Activated CD4-positive, alpha-beta T cell treated with anti-CD3 and anti-CD28 coated beads for 36 hours (primary cell): ENCODE measurements at regions not wholly inside any gene's neighbourhood (a gene's known extent, or its start where the extent isn't known, plus 50 kb on each side); places are given as distances from the start of the nearest gene placed in this dataset.

ENCODE experiments used
- ATAC-seq: fragments of 200-7000 bp; cut with Tn5 transposase; one replicate; pipeline ENCODE4 v1.10.0; 2021; ENCODE audit warnings: mild to moderate bottlenecking, moderate library complexity
- CTCF ChIA-PET: fragments of 350-600 bp; sonication (Branson Sonifier 250); formaldehyde crosslinking; loops from one replicate; lab custom pipeline; 2021; ENCODE audit warnings: antibody characterized with exemption; lab: Charles Lee
- POLR2A ChIA-PET: fragments of 350-600 bp; sonication (Branson Sonifier 250); formaldehyde crosslinking; loops from one replicate; lab custom pipeline; 2021; ENCODE audit warnings: antibody characterized with exemption, inconsistent platforms; lab: Charles Lee
- DNase-seq: peaks from one replicate; pipeline ENCODE4 v3.0.0-alpha.2; 2020
- H3K27ac Mint-ChIP-seq: one replicate; pipeline ENCODE4 v1.8.0; 2021; ENCODE audit warnings: mixed read lengths
- H3K27me3 Mint-ChIP-seq: one replicate; pipeline ENCODE4 v1.8.0; 2021; ENCODE audit warnings: mixed read lengths
- H3K36me3 Mint-ChIP-seq: one replicate; pipeline ENCODE4 v1.8.0; 2021; ENCODE audit warnings: low read depth, mixed read lengths
- H3K4me1 Mint-ChIP-seq: one replicate; pipeline ENCODE4 v1.8.0; 2021; ENCODE audit warnings: mixed read lengths
- H3K4me3 Mint-ChIP-seq: one replicate; pipeline ENCODE4 v1.8.0; 2021; ENCODE audit warnings: mild to moderate bottlenecking, moderate library complexity, mixed read lengths
- H3K9me3 Mint-ChIP-seq: one replicate; pipeline ENCODE4 v1.8.0; 2021; ENCODE audit warnings: low read depth, mixed read lengths
- intact Hi-C, 2 experiments: fragments of 100-400 bp; cut with DNase I in 1 of 2; cut with micrococcal nuclease in 1 of 2; formaldehyde crosslinking; loops; one replicate each; pipeline versions ENCODE4 v1.14.2 to v1.15.1; 2022 to 2024; cut with DNase I, micrococcal nuclease

DNA sequence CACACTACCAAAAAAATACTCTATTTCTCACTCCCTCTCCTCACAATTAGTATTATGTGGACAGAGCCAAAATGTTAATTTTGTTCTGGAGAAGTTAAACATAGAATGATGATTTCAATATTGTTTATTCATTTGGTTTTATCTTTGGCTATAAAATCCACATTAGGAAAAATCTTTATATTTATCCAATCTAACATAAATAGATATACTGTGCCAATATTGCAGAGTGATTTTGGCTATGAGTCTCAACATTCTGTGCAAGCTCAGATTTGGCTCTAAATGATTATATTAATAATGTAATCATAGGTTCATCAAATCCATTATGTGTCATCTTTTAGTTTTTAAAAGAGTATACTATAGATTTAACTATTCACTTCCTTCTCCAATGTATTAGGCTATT lies 667.5 kb upstream of the CHORDC1 start:
- H3K4me3 Mint-ChIP-seq: no peak overlapping the region
- intact Hi-C loops: no loop called here
- DNase-seq (no peak), ATAC-seq (no peak)
- POLR2A ChIA-PET: no interaction called here
- no peaks in the 10 kb centered on the region for H3K36me3 Mint-ChIP-seq
- no peaks in the 10 kb centered on the region for H3K4me1 Mint-ChIP-seq
- no peaks in the 10 kb centered on the region for H3K27me3 Mint-ChIP-seq
- H3K27ac Mint-ChIP-seq: no peak overlapping the region
- CTCF ChIA-PET: no interaction called here
- peaks cover 5% of the 10 kb centered on the region for H3K9me3 Mint-ChIP-seq

DNA sequence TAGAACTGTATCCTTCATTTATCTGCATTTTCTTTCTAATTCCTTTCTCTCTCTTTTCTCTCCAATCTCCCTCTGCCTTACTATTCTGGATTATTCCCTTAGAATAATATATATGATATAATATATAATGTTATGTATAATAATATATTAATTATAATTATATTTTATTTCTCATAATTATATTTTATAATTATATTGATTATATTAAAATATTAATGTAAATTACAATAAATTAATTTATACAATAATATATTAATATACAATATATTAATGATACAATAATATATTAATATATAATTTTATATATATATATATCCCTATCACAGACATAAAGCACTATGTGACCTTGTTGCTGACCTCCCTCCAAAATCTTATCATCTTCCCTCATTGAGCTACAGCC lies 661.3 kb upstream of the CHORDC1 start:
- intact Hi-C loops: no loop called here

DNA sequence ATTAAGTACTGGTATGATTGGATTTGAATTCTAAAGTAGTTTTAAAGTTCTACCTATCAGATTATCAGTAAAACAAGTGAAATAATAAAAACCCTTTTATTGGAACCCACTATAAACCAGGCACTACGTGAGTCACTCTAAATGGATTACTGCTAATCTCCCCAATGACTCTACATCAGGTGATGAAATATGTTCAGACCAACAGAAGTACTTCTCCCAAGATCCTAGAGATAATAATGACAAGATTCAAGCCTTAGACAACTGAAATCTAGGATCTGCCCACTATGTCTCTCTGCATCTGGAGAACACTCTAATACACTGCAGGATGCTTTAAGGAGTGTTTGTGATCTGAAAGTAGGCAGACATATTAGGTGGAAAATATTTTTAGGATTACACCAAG lies 652.1 kb upstream of the CHORDC1 start:
- intact Hi-C loops: no loop called here
- Mint-ChIP-seq H3K9me3 (peaks cover 14% of the 10 kb centered on the region), H3K27ac (no peak overlapping the region), H3K4me3 (no peak overlapping the region), H3K27me3 (no peaks in the 10 kb centered on the region), H3K4me1 (no peaks in the 10 kb centered on the region), H3K36me3 (no peaks in the 10 kb centered on the region)
- CTCF ChIA-PET: no interaction called here
- DNase-seq: no peak
- ATAC-seq: no peak
- POLR2A ChIA-PET: no interaction called here

More for the DNA sequence above, 661.3 kb upstream of the CHORDC1 start:
- Mint-ChIP-seq H3K36me3 (no peaks in the 10 kb centered on the region), H3K27ac (no peak overlapping the region), H3K4me1 (no peaks in the 10 kb centered on the region), H3K9me3 (peaks cover 6% of the 10 kb centered on the region), H3K27me3 (no peaks in the 10 kb centered on the region), H3K4me3 (no peak overlapping the region)
- POLR2A ChIA-PET: no interaction called here
- ATAC-seq (no peak), DNase-seq (no peak)
- CTCF ChIA-PET: no interaction called here

DNA sequence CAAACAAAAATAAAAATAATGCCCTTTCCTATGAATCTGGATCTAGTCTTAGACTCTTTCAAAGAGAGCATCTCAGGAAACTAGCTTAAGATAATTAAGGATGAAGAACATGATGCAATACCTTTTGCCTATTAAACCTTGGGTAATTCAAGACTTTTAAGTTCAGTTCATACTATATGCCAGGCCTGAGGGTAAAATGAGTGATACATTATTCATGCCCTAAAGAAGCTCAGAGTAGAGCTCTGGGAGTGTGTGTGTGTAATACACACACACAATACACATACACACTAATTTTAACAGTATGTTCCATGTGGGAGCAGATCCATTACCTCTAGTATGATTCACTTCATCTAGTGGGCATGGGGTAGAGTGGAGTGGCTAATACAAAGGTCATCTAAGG lies 651.4 kb upstream of the CHORDC1 start:
- H3K9me3 Mint-ChIP-seq: peaks cover 14% of the 10 kb centered on the region
- no peaks in the 10 kb centered on the region for H3K27me3 Mint-ChIP-seq
- intact Hi-C loops: no loop called here
- ChIA-PET CTCF (no interaction called here), POLR2A (no interaction called here)
- H3K27ac Mint-ChIP-seq: no peak overlapping the region
- no peak overlapping the region for H3K4me3 Mint-ChIP-seq
- no peaks in the 10 kb centered on the region for H3K4me1 Mint-ChIP-seq
- DNase-seq: no peak
- no peak for ATAC-seq
- H3K36me3 Mint-ChIP-seq: no peaks in the 10 kb centered on the region

DNA sequence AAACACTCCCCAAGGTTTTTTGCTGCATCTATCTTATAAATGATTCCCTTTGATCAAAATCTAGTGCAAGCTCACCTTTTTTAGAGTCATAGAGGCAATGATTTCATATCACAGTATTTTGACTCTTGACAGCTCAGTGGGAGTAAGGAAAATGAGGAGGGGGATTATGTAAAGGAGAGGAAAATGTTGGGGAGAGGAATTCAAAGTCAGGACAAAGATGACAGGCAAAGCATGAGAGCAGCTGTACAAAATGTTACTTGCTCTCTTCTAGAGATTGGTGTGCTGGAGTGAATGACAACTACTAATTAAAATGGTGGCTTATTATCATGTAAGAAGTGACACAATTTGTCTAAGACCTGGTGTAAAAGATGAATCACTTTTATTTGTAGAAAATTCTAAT lies 644.6 kb upstream of the CHORDC1 start:
- H3K4me3 Mint-ChIP-seq: no peak overlapping the region
- no peaks in the 10 kb centered on the region for H3K36me3 Mint-ChIP-seq
- no peaks in the 10 kb centered on the region for H3K27me3 Mint-ChIP-seq
- no peak overlapping the region for H3K27ac Mint-ChIP-seq
- H3K9me3 Mint-ChIP-seq: peaks cover 11% of the 10 kb centered on the region
- ChIA-PET CTCF (no interaction called here), POLR2A (no interaction called here)
- intact Hi-C loops: no loop called here
- ATAC-seq: no peak
- DNase-seq: no peak
- no peaks in the 10 kb centered on the region for H3K4me1 Mint-ChIP-seq

DNA sequence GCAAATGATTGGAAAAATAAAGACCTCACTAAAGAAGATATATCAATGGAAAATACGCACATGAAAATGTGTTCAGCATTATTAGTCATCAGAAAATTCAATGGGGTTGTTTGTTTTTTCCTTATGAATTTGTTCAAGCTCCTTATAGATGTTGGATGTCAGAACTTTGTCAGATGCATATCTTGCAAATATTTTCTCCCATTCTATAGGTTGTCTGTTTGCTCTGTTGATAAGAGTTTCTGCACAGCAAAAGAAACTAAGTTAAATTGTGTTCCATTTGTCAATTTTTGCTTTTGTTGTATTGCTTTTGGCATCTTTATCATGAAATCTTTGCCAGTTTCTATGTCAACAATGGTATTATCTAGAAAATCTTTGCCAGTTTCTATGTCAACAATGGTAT lies 633.9 kb upstream of the CHORDC1 start:
- no peaks in the 10 kb centered on the region for H3K4me1 Mint-ChIP-seq
- H3K27me3 Mint-ChIP-seq: no peaks in the 10 kb centered on the region
- CTCF ChIA-PET: no interaction called here
- POLR2A ChIA-PET: no interaction called here
- no peak overlapping the region for H3K27ac Mint-ChIP-seq
- DNase-seq: no peak
- no peak overlapping the region for H3K4me3 Mint-ChIP-seq
- no peaks in the 10 kb centered on the region for H3K36me3 Mint-ChIP-seq
- no peak for ATAC-seq
- intact Hi-C loops: no loop called here
- peaks cover 7% of the 10 kb centered on the region for H3K9me3 Mint-ChIP-seq

DNA sequence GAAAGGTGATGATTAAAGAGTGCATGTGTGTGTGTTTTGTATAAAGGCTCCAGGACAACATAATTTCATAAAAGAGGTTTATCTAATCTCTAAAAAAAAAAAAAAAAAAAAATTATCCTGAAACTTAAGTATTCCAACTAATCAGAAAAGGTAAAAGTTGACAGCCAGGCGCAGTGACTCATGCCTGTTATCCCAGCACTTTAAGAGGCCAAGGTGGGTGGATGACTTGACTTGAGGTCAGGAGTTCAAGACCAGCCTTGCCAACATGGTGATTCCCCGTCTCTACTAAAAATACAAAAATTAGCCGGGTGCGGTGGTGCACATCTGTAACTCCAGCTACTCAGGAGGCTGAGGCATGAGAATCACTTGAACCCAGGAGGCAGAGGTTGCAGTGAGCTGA lies 632.7 kb upstream of the CHORDC1 start:
- Mint-ChIP-seq H3K9me3 (peaks cover 7% of the 10 kb centered on the region), H3K4me1 (no peaks in the 10 kb centered on the region), H3K27ac (no peak overlapping the region), H3K27me3 (no peaks in the 10 kb centered on the region), H3K4me3 (no peak overlapping the region), H3K36me3 (no peaks in the 10 kb centered on the region)
- ATAC-seq (no peak), DNase-seq (no peak)
- intact Hi-C loops: no loop called here
- CTCF ChIA-PET: no interaction called here
- POLR2A ChIA-PET: no interaction called here

DNA sequence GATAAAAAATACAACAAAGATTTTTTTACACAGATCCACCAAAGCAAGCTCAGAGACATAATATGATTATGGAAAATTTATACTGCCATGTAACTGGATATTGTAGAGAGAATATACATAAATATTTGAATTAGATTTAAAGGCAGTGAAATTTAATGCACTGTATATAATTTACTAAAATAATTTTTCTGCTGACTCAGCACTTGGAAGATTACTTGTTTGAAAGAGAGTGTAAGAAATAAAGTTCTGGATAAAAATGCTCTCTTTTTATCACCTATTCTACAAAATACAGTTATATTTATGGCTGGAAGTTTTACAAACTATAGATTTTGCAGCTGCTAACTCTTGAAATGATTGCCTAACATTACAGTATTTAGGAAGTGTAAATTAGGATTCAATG lies 628.3 kb upstream of the CHORDC1 start:
- Mint-ChIP-seq H3K4me1 (no peaks in the 10 kb centered on the region), H3K27ac (no peak overlapping the region), H3K27me3 (no peaks in the 10 kb centered on the region), H3K9me3 (peaks cover 5% of the 10 kb centered on the region), H3K4me3 (no peak overlapping the region), H3K36me3 (no peaks in the 10 kb centered on the region)
- intact Hi-C loops: no loop called here
- ATAC-seq (no peak), DNase-seq (no peak)
- ChIA-PET CTCF (no interaction called here), POLR2A (no interaction called here)

DNA sequence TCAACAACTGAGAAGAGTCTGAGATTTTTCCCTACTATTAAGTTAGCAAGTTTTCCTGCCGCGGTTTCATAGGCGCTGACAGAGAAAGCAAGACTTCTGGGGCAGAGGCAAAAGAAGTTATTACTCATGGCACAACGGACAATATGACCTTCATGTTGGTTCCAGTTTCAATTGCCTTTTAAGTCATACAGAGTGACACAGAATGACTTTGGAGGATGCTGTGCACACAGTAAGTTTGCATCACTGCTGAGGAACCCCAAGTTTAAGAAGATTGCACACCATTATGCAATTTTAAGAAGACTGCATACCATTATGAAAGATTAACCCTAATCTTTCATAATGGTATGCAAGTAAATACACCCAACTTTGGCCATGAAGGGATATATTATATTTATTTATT lies 626.5 kb upstream of the CHORDC1 start:
- intact Hi-C loops: no loop called here
- ChIA-PET CTCF (no interaction called here), POLR2A (no interaction called here)
- H3K4me3 Mint-ChIP-seq: no peak overlapping the region
- H3K27ac Mint-ChIP-seq: no peak overlapping the region
- peaks cover 3% of the 10 kb centered on the region for H3K9me3 Mint-ChIP-seq
- no peaks in the 10 kb centered on the region for H3K27me3 Mint-ChIP-seq
- DNase-seq (no peak), ATAC-seq (no peak)
- H3K4me1 Mint-ChIP-seq: no peaks in the 10 kb centered on the region
- no peaks in the 10 kb centered on the region for H3K36me3 Mint-ChIP-seq

DNA sequence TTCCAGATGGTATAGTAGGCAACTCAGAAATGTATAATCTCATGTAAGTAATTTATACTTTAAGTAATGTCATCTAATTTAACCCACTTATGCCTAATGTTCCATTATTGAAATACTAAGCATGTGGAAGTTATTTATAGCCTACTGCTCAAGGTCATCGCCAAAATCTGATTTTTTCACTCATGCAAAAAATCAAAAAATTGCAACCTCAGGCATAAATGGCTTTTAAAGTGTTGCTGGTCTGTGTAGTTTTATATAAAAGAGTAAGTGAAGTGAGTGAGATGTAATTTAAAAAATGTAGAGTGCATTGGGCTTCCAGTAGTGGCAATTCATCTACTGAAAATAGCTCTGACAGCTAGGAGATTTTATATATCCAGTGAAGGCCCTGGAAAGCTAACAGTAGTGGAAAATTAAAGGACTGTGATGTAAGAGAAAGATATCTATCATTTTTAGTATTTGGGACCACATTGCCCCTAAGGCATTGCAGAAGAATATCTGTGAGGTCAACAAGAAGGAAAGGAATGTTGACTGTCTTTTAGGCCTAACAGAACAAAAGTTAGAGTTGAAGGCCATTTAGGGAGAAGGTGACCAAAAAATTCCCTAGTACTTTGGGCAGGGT lies 624.5 kb upstream of the CHORDC1 start:
- CTCF ChIA-PET: no interaction called here
- no peaks in the 10 kb centered on the region for H3K27me3 Mint-ChIP-seq
- no peak overlapping the region for H3K4me3 Mint-ChIP-seq
- no peak overlapping the region for H3K27ac Mint-ChIP-seq
- POLR2A ChIA-PET: no interaction called here
- no peaks in the 10 kb centered on the region for H3K36me3 Mint-ChIP-seq
- ATAC-seq (no peak), DNase-seq (no peak)
- intact Hi-C loops: no loop called here
- no peaks in the 10 kb centered on the region for H3K4me1 Mint-ChIP-seq
- no peaks in the 10 kb centered on the region for H3K9me3 Mint-ChIP-seq

DNA sequence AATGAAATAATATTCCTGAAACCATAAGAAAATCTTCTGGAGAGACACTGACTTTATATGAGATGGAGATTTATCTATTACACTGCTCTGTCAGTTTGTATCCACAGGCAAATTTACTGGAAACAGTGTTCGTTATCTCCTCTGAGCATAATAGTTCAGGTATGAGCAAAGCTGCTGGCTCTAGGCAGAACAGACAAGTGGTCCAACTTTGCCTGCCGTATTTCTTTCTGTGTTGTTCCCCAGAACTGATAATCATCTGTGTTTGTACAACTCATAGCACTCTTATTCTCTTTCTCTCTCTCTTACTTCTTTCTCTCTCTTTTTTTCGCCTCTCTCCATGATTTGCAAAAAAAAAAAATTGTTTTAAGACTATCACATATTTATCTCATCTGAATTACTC lies 623.8 kb upstream of the CHORDC1 start:
- H3K36me3 Mint-ChIP-seq: no peaks in the 10 kb centered on the region
- H3K4me3 Mint-ChIP-seq: no peak overlapping the region
- intact Hi-C loops: no loop called here

DNA sequence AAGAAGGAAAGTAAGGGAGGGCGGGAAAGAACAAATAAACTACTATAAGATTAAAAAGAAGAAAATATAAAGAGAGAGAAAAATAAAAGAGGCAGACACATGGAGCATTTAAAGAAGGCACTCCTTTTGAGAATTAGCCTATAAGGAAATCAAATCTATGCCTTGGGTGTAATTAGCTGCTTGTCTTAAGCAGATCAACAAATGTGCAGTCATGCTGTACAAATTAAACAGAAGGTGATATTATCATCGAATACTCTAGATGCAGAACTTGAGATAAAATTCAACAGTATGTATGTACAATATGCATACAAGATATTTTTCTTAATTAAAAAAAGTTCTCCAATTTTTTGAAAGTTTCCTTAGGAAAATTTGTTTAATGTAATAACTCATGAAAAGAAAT lies 623.0 kb upstream of the CHORDC1 start:
- no peak for ATAC-seq
- Mint-ChIP-seq H3K27ac (no peak overlapping the region), H3K36me3 (no peaks in the 10 kb centered on the region), H3K27me3 (no peaks in the 10 kb centered on the region), H3K4me1 (no peaks in the 10 kb centered on the region), H3K4me3 (no peak overlapping the region), H3K9me3 (peaks cover 2% of the 10 kb centered on the region)
- CTCF ChIA-PET: no interaction called here
- no peak for DNase-seq
- POLR2A ChIA-PET: no interaction called here
- intact Hi-C loops: no loop called here

More for the DNA sequence above, 623.8 kb upstream of the CHORDC1 start:
- no peaks in the 10 kb centered on the region for H3K27me3 Mint-ChIP-seq
- H3K27ac Mint-ChIP-seq: no peak overlapping the region
- POLR2A ChIA-PET: no interaction called here
- CTCF ChIA-PET: no interaction called here
- H3K9me3 Mint-ChIP-seq: no peaks in the 10 kb centered on the region
- no peak for ATAC-seq
- no peaks in the 10 kb centered on the region for H3K4me1 Mint-ChIP-seq
- no peak for DNase-seq

DNA sequence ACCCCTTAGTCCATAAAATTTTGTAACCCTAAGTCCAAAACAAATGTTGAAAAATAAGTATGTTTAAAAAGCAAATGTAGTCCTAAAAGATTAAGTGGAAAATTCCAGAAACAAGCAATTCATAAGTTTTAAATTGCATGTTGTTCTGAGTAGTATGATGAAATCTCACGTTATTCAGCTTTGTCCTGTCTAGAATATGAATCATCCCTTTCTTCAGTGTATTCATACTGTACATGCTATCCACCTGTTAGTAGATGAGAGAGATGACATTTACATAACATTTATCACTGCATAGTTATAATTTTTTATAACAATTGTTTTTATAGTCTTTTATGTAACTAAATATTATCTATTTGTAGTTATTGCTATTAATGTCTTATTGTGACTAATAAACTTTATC lies 622.3 kb upstream of the CHORDC1 start:
- ATAC-seq (no peak), DNase-seq (no peak)
- no peaks in the 10 kb centered on the region for H3K36me3 Mint-ChIP-seq

More for the DNA sequence above, 622.3 kb upstream of the CHORDC1 start:
- Mint-ChIP-seq H3K4me1 (no peaks in the 10 kb centered on the region), H3K9me3 (peaks cover 2% of the 10 kb centered on the region), H3K27me3 (no peaks in the 10 kb centered on the region), H3K4me3 (no peak overlapping the region), H3K27ac (no peak overlapping the region)
- CTCF ChIA-PET: no interaction called here
- intact Hi-C loops: no loop called here
- POLR2A ChIA-PET: no interaction called here
